ENCODE measurements at regions not wholly inside any gene's neighbourhood (a gene's known extent, or its start where the extent isn't known, plus 50 kb on each side); places are given as distances from the start of the nearest gene placed in this dataset.
"Not testable (repeated sequence)": the region's sequence is repeated elsewhere in the genome, so short reads cannot be mapped to it uniquely, and the experiment has no call there.

GRCh38 chr3:159052494-159052893 lies 250.6 kb downstream of the MFSD1 start:
- TF ChIP-seq, protein P1, sequence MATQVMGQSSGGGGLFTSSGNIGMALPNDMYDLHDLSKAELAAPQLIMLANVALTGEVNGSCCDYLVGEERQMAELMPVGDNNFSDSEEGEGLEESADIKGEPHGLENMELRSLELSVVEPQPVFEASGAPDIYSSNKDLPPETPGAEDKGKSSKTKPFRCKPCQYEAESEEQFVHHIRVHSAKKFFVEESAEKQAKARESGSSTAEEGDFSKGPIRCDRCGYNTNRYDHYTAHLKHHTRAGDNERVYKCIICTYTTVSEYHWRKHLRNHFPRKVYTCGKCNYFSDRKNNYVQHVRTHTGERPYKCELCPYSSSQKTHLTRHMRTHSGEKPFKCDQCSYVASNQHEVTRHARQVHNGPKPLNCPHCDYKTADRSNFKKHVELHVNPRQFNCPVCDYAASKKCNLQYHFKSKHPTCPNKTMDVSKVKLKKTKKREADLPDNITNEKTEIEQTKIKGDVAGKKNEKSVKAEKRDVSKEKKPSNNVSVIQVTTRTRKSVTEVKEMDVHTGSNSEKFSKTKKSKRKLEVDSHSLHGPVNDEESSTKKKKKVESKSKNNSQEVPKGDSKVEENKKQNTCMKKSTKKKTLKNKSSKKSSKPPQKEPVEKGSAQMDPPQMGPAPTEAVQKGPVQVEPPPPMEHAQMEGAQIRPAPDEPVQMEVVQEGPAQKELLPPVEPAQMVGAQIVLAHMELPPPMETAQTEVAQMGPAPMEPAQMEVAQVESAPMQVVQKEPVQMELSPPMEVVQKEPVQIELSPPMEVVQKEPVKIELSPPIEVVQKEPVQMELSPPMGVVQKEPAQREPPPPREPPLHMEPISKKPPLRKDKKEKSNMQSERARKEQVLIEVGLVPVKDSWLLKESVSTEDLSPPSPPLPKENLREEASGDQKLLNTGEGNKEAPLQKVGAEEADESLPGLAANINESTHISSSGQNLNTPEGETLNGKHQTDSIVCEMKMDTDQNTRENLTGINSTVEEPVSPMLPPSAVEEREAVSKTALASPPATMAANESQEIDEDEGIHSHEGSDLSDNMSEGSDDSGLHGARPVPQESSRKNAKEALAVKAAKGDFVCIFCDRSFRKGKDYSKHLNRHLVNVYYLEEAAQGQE (IDR thresholded peaks at IDR 0.05; ENCODE audit: low read depth, low read length) = not testable (repeated sequence)
- TF ChIP-seq, protein P2, sequence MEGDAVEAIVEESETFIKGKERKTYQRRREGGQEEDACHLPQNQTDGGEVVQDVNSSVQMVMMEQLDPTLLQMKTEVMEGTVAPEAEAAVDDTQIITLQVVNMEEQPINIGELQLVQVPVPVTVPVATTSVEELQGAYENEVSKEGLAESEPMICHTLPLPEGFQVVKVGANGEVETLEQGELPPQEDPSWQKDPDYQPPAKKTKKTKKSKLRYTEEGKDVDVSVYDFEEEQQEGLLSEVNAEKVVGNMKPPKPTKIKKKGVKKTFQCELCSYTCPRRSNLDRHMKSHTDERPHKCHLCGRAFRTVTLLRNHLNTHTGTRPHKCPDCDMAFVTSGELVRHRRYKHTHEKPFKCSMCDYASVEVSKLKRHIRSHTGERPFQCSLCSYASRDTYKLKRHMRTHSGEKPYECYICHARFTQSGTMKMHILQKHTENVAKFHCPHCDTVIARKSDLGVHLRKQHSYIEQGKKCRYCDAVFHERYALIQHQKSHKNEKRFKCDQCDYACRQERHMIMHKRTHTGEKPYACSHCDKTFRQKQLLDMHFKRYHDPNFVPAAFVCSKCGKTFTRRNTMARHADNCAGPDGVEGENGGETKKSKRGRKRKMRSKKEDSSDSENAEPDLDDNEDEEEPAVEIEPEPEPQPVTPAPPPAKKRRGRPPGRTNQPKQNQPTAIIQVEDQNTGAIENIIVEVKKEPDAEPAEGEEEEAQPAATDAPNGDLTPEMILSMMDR (IDR thresholded peaks at IDR 0.05) = not testable (repeated sequence)
- not testable (repeated sequence) for TF ChIP-seq RAD21 (IDR thresholded peaks at IDR 0.05; ENCODE audit: low read length); RCOR1 (IDR thresholded peaks at IDR 0.05; ENCODE audit: low read length); GABPA (IDR thresholded peaks at IDR 0.05; ENCODE audit: low read depth); NRF1 (IDR thresholded peaks at IDR 0.05; ENCODE audit: low read depth, low read length); SIN3A (IDR thresholded peaks at IDR 0.05; ENCODE audit: borderline replicate concordance, low read depth, low read length); POLR2AphosphoS5 (IDR thresholded peaks at IDR 0.05; ENCODE audit: low read depth, low read length); EP300 (IDR thresholded peaks at IDR 0.05; ENCODE audit: borderline replicate concordance in 1 of 2, low read depth in 1 of 2, low read length in 1 of 2); ELF1 (IDR thresholded peaks at IDR 0.05); PBX3 (IDR thresholded peaks at IDR 0.05); GATA2 (CRISPR knock-in tag; IDR thresholded peaks at IDR 0.05); JUND (IDR thresholded peaks at IDR 0.05)
